ENCODE measurements at regions not wholly inside any gene's neighbourhood (a gene's known extent, or its start where the extent isn't known, plus 50 kb on each side); places are given as distances from the start of the nearest gene placed in this dataset.
A peak's percentile ranks its signal among the peaks of the same experiment; 100 is the strongest.

GRCh38 chr12:114916541-114916940, 232.6 kb upstream of the TBX3 start:
- H3K4me3 Mint-ChIP-seq, result peak overlapping the region; percentile 55
- H3K27me3 Mint-ChIP-seq (ENCODE audit: insufficient read depth), result no peaks in the 10 kb centered on the region; the same call in 1 of the 2 replicates
- 0 out of 2 replicates have a peak, but pooled peaks cover 7% of the 10 kb centered on the region for H3K36me3 Mint-ChIP-seq (ENCODE audit: low read depth)
- DNase-seq, result peak; percentile 45
- no peaks in the 10 kb centered on the region for H3K9me3 Mint-ChIP-seq
- no peak for TF ChIP-seq CTCF (IDR thresholded peaks at IDR 0.05)
- H3K27ac Mint-ChIP-seq, result peak overlapping the region; percentile 93
- peaks cover 93% of the 10 kb centered on the region for H3K4me1 Mint-ChIP-seq (ENCODE audit: low read depth)

GRCh38 chr12:114916124-114916523, 232.1 kb upstream of the TBX3 start:
- 0 out of 2 replicates have a peak, but pooled peaks cover 7% of the 10 kb centered on the region for H3K36me3 Mint-ChIP-seq (ENCODE audit: low read depth)
- peak overlapping the region; percentile 55 for H3K4me3 Mint-ChIP-seq
- H3K27ac Mint-ChIP-seq, result peak overlapping the region; percentile 93
- H3K27me3 Mint-ChIP-seq (ENCODE audit: insufficient read depth), result no peaks in the 10 kb centered on the region; the same call in 1 of the 2 replicates
- TF ChIP-seq CTCF (IDR thresholded peaks at IDR 0.05), result no peak
- peaks cover 93% of the 10 kb centered on the region for H3K4me1 Mint-ChIP-seq (ENCODE audit: low read depth)
- peak; percentile 90 for DNase-seq
- no peaks in the 10 kb centered on the region for H3K9me3 Mint-ChIP-seq

GRCh38 chr12:114913871-114914801, 230.2 kb upstream of the TBX3 start:
- Mint-ChIP-seq H3K27ac (peak overlapping the region; percentile 55), H3K4me1 (ENCODE audit: low read depth) (peaks cover 77% of the 10 kb centered on the region), H3K36me3 (ENCODE audit: low read depth) (0 out of 2 replicates have a peak, but pooled peaks cover 7% of the 10 kb centered on the region), H3K9me3 (no peaks in the 10 kb centered on the region), H3K4me3 (peak overlapping the region; percentile 14; the same call in 1 of the 2 replicates), H3K27me3 (ENCODE audit: insufficient read depth) (no peaks in the 10 kb centered on the region; the same call in 1 of the 2 replicates)
- no peak for TF ChIP-seq CTCF (IDR thresholded peaks at IDR 0.05)
- DNase-seq, result peak; percentile 75

- no peak overlapping the region for H3K27ac Mint-ChIP-seq
- TF ChIP-seq CTCF (IDR thresholded peaks at IDR 0.05), result no peak
Measured at GRCh38 chr12:114912811-114913210, 228.8 kb upstream of the TBX3 start.

GRCh38 chr12:114911196-114911595, 227.2 kb upstream of the TBX3 start:
- no peak for DNase-seq
- Mint-ChIP-seq H3K27me3 (ENCODE audit: insufficient read depth) (no peaks in the 10 kb centered on the region; the same call in 1 of the 2 replicates), H3K4me1 (ENCODE audit: low read depth) (peaks cover 48% of the 10 kb centered on the region), H3K36me3 (ENCODE audit: low read depth) (no peaks in the 10 kb centered on the region), H3K27ac (no peak overlapping the region), H3K9me3 (no peaks in the 10 kb centered on the region), H3K4me3 (no peak overlapping the region)
- TF ChIP-seq CTCF (IDR thresholded peaks at IDR 0.05), result no peak

More at GRCh38 chr12:114912811-114913210, 228.8 kb upstream of the TBX3 start:
- 0 out of 2 replicates have a peak, but pooled peaks cover 4% of the 10 kb centered on the region for H3K36me3 Mint-ChIP-seq (ENCODE audit: low read depth)
- DNase-seq, result no peak
- no peaks in the 10 kb centered on the region; the same call in 1 of the 2 replicates for H3K27me3 Mint-ChIP-seq (ENCODE audit: insufficient read depth)
- H3K4me1 Mint-ChIP-seq (ENCODE audit: low read depth), result peaks cover 64% of the 10 kb centered on the region
- no peaks in the 10 kb centered on the region for H3K9me3 Mint-ChIP-seq
- H3K4me3 Mint-ChIP-seq, result no peak overlapping the region
